ENCODE measurements at regions not wholly inside any gene's neighbourhood (a gene's known extent, or its start where the extent isn't known, plus 50 kb on each side); places are given as distances from the start of the nearest gene placed in this dataset.

DNA sequence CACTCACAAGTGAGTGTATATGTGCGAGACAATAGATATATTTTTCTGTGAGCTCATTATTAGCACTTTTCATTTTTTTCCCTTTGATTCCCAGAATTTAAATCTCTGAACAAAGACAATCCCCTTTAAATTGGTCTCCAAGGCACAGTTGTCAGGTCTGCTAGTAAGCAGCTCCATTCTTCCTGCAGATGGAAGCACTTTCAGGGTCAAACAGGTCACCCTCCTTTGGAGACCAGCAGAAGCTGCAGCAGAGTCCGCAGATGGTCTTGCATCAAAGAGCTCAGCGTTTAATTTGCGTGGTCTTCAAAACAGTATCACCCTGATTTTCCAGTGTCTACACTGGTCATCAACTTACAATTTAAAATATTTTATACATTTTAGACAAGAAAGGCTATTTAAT, 543.8 kb downstream of the ARL4A start:
- no peak overlapping the region for H3K4me3 ChIP-seq (IDR thresholded peaks at IDR 0.05; ENCODE audit: insufficient read depth, low read depth, low read length)
- H3K36me3 ChIP-seq (ENCODE audit: insufficient read depth): no peaks in the 10 kb centered on the region

DNA sequence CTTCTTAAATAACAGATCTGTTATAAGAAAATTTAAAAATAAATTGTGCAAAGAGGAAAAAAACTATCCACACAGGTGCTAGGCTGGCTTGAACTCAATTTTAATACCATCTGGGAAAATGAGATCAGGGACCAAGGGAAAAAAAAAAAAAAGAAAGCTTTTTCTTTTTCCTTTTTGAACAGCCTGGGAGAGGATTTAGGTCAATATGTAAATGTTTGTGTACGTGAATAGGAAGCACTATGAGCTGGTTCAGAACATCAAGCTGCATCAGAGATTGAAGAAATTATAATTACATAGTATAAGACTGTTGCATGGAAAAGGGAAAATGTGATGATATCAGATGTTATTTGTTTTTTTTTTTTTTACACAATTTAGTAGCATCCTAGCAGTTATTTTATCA, 548.0 kb downstream of the ARL4A start:
- H2AFZ ChIP-seq (ENCODE audit: low read depth): no peak overlapping the region
- H3K79me2 ChIP-seq (ENCODE audit: insufficient read depth, low read depth): no peaks in the 10 kb centered on the region
- no peaks in the 10 kb centered on the region for H3K4me1 ChIP-seq (ENCODE audit: low read depth, poor library complexity, severe bottlenecking)
- no peak overlapping the region for H3K4me3 ChIP-seq (IDR thresholded peaks at IDR 0.05; ENCODE audit: insufficient read depth, low read depth, low read length)
- no peaks in the 10 kb centered on the region for H3K27me3 ChIP-seq (ENCODE audit: insufficient read depth, low read depth)
- H3K9ac ChIP-seq: no peak overlapping the region
- no peaks in the 10 kb centered on the region for H3K36me3 ChIP-seq (ENCODE audit: insufficient read depth)
- H4K20me1 ChIP-seq (ENCODE audit: insufficient read depth): no peaks in the 10 kb centered on the region
- no peak overlapping the region for H3K27ac ChIP-seq
- H3K4me2 ChIP-seq: no peak overlapping the region
- TF ChIP-seq, protein P1, sequence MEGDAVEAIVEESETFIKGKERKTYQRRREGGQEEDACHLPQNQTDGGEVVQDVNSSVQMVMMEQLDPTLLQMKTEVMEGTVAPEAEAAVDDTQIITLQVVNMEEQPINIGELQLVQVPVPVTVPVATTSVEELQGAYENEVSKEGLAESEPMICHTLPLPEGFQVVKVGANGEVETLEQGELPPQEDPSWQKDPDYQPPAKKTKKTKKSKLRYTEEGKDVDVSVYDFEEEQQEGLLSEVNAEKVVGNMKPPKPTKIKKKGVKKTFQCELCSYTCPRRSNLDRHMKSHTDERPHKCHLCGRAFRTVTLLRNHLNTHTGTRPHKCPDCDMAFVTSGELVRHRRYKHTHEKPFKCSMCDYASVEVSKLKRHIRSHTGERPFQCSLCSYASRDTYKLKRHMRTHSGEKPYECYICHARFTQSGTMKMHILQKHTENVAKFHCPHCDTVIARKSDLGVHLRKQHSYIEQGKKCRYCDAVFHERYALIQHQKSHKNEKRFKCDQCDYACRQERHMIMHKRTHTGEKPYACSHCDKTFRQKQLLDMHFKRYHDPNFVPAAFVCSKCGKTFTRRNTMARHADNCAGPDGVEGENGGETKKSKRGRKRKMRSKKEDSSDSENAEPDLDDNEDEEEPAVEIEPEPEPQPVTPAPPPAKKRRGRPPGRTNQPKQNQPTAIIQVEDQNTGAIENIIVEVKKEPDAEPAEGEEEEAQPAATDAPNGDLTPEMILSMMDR (conservative IDR thresholded peaks at IDR 0.05; ENCODE audit: low read depth, low read length): no peak

More for the DNA sequence above, 543.8 kb downstream of the ARL4A start:
- Histone ChIP-seq H3K4me2 (no peak overlapping the region), H4K20me1 (ENCODE audit: insufficient read depth) (no peaks in the 10 kb centered on the region), H2AFZ (ENCODE audit: low read depth) (no peak overlapping the region), H3K4me1 (ENCODE audit: low read depth, poor library complexity, severe bottlenecking) (no peaks in the 10 kb centered on the region), H3K27ac (no peak overlapping the region), H3K9ac (no peak overlapping the region), H3K27me3 (ENCODE audit: insufficient read depth, low read depth) (no peaks in the 10 kb centered on the region), H3K79me2 (ENCODE audit: insufficient read depth, low read depth) (no peaks in the 10 kb centered on the region)
- TF ChIP-seq, protein P1 (conservative IDR thresholded peaks at IDR 0.05; ENCODE audit: low read depth, low read length): no peak

DNA sequence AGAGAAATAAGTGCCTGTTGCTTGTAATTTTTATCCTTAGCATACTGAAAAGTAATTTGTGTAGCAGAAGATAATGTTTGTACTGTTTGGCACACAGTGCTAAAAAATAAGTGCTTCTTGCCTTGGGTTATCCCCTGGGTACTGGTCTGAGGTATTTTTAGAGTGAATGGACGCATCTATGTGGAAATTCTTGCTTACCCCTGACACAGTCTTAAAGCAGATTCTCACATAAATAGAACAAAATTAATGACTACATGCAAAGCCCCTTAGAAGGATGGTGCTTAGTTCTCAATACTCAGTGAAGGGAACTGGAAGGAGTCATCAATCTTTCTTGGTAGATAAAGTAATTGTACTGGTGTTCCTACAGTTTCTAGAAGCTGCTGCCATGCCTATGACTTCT, 548.6 kb downstream of the ARL4A start:
- Histone ChIP-seq H3K9ac (no peak overlapping the region), H4K20me1 (ENCODE audit: insufficient read depth) (no peaks in the 10 kb centered on the region), H3K4me3 (IDR thresholded peaks at IDR 0.05; ENCODE audit: insufficient read depth, low read depth, low read length) (no peak overlapping the region), H3K27ac (no peak overlapping the region), H3K4me1 (ENCODE audit: low read depth, poor library complexity, severe bottlenecking) (no peaks in the 10 kb centered on the region), H3K79me2 (ENCODE audit: insufficient read depth, low read depth) (no peaks in the 10 kb centered on the region), H3K27me3 (ENCODE audit: insufficient read depth, low read depth) (no peaks in the 10 kb centered on the region), H3K4me2 (no peak overlapping the region), H2AFZ (ENCODE audit: low read depth) (no peak overlapping the region), H3K36me3 (ENCODE audit: insufficient read depth) (no peaks in the 10 kb centered on the region)
- TF ChIP-seq, protein P1 (conservative IDR thresholded peaks at IDR 0.05; ENCODE audit: low read depth, low read length): no peak

DNA sequence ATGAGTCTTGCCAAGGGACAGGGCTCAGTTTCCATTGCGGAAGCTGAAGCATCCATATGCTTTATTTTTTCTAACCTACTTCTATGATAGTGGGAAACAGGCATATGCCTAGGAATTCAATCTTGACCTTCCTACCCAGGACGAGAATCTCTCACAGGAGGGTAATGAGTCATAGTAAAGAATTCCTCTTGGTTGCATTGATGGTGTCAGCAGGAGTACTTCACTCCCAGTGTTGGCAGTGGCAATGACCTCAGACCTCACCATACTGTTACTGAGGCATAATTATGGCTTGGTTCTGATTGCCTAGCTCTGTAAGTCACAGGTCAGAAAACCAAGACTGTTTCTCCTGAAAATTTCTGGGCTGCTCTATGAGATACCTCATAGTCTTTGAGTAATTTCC, 552.9 kb downstream of the ARL4A start:
- Histone ChIP-seq H4K20me1 (ENCODE audit: insufficient read depth) (no peaks in the 10 kb centered on the region), H3K4me2 (no peak overlapping the region), H3K27me3 (ENCODE audit: insufficient read depth, low read depth) (no peaks in the 10 kb centered on the region), H2AFZ (ENCODE audit: low read depth) (no peak overlapping the region), H3K27ac (no peak overlapping the region), H3K9ac (no peak overlapping the region), H3K4me3 (IDR thresholded peaks at IDR 0.05; ENCODE audit: insufficient read depth, low read depth, low read length) (no peak overlapping the region), H3K4me1 (ENCODE audit: low read depth, poor library complexity, severe bottlenecking) (no peaks in the 10 kb centered on the region), H3K79me2 (ENCODE audit: insufficient read depth, low read depth) (no peaks in the 10 kb centered on the region), H3K36me3 (ENCODE audit: insufficient read depth) (no peaks in the 10 kb centered on the region)
- TF ChIP-seq, protein P1 (conservative IDR thresholded peaks at IDR 0.05; ENCODE audit: low read depth, low read length): no peak

Data from KMS-11 (cell line).